ENCODE measurements at regions not wholly inside any gene's neighbourhood (a gene's known extent, or its start where the extent isn't known, plus 50 kb on each side); places are given as distances from the start of the nearest gene placed in this dataset.

DNA sequence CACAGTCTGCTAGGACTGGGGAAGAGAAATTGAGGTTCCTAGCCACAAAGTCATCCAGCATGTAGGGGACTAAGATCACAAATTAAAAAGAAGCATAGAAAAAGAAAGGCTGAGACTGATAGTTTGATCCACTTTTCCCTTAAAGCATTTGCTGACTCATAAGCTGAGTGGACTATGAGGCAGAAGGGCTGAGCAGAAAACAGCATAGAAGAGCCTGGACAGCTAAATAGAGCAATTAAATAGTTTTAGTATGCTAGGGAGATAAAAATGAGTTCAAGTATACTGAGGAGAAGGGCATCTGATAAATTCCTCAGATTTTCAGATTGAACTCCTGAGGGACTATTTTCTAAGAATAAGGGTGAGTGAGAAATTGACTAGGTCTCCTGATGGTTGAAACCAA lies 155.9 kb upstream of the EGR2 start:
- DNase-seq (ENCODE audit: low read depth) (no peak), FAIRE-seq (no peak)
- H3K36me3 ChIP-seq (ENCODE audit: control insufficient read depth, insufficient read depth, low read length) = no peaks in the 10 kb centered on the region
- H3K4me3 ChIP-seq (ENCODE audit: low read depth, low read length) = no peak overlapping the region
- TF ChIP-seq, protein P1, sequence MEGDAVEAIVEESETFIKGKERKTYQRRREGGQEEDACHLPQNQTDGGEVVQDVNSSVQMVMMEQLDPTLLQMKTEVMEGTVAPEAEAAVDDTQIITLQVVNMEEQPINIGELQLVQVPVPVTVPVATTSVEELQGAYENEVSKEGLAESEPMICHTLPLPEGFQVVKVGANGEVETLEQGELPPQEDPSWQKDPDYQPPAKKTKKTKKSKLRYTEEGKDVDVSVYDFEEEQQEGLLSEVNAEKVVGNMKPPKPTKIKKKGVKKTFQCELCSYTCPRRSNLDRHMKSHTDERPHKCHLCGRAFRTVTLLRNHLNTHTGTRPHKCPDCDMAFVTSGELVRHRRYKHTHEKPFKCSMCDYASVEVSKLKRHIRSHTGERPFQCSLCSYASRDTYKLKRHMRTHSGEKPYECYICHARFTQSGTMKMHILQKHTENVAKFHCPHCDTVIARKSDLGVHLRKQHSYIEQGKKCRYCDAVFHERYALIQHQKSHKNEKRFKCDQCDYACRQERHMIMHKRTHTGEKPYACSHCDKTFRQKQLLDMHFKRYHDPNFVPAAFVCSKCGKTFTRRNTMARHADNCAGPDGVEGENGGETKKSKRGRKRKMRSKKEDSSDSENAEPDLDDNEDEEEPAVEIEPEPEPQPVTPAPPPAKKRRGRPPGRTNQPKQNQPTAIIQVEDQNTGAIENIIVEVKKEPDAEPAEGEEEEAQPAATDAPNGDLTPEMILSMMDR (IDR thresholded peaks at IDR 0.05; ENCODE audit: insufficient read depth, low read length, severe bottlenecking) = no peak
- H3K27me3 ChIP-seq (ENCODE audit: control insufficient read depth, insufficient read depth, low read length) = no peaks in the 10 kb centered on the region

DNA sequence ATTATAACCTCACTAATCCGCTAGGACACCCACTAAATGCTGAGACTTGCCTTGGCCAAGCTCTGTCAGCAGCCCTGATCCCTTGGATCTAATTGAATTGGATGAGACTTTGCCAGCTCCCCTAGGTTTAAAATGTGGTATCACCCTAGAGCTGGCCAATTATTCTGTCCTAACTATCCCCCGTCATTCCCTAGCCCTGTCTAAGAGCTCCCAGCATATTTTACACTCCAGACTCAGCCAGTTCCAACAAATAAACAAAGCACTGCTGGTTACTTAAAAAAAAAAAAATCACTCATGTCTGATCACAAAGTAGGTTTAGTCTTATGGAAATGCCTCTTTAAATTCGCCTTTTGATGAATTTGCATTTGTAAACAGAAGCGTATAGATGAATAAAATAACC lies 147.9 kb upstream of the EGR2 start:
- FAIRE-seq (no peak), DNase-seq (ENCODE audit: low read depth) (no peak)
- TF ChIP-seq, protein P1 (IDR thresholded peaks at IDR 0.05; ENCODE audit: insufficient read depth, low read length, severe bottlenecking) = no peak
- Histone ChIP-seq H3K36me3 (ENCODE audit: control insufficient read depth, insufficient read depth, low read length) (no peaks in the 10 kb centered on the region), H3K4me3 (ENCODE audit: low read depth, low read length) (no peak overlapping the region), H3K27me3 (ENCODE audit: control insufficient read depth, insufficient read depth, low read length) (no peaks in the 10 kb centered on the region)

DNA sequence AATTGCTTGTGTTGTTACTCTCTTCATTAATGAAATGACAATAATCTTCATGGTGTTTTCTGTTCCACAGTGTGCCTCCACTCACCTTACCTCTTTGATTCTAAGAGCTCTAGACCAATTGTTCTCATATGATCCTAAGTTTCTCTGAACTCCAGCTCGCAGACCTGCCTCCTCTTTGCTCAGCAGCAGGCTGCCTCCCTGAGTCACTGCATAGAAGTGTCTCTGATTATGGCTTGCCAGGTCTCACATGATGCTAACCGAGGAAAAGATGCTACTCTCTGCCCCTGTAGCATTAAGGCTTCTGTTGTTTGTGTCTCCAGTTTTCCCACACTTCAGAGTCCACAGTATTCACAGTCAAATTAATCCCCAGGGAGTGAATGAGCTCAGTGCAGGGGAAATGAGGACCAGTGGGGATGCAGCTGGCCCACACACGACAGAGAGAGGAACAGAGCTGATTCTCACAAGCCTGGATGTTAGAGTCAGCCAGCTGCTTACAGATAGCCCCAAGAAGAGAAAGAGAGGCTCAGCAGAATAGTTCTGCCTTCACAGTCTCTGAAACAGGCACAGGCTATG lies 145.9 kb upstream of the EGR2 start:
- no peaks in the 10 kb centered on the region for H3K36me3 ChIP-seq (ENCODE audit: control insufficient read depth, insufficient read depth, low read length)
- H3K4me3 ChIP-seq (ENCODE audit: low read depth, low read length) = no peak overlapping the region
- TF ChIP-seq, protein P1 (IDR thresholded peaks at IDR 0.05; ENCODE audit: insufficient read depth, low read length, severe bottlenecking) = no peak
- no peaks in the 10 kb centered on the region for H3K27me3 ChIP-seq (ENCODE audit: control insufficient read depth, insufficient read depth, low read length)
- FAIRE-seq = no peak
- DNase-seq (ENCODE audit: low read depth) = no peak

DNA sequence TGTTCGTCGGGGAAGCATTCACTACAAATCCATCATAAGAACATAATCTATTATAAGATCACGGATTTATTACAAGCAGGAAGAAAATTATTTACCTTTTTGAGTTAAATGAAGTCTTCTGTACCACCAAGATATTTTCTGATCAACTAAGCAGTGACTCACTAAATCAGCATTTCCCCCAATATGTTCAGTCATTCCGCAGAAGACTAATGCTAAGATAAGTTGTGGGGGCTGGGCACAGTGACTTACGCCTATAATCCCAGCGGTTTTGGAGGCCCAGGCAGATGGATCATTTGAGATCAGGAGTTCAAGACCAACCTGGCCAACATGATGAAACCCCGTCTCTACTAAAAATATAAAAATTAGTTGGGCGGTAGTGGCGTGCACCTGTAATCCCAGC lies 144.2 kb upstream of the EGR2 start:
- no peak for DNase-seq (ENCODE audit: low read depth)
- Histone ChIP-seq H3K27me3 (ENCODE audit: control insufficient read depth, insufficient read depth, low read length) (no peaks in the 10 kb centered on the region), H3K4me3 (ENCODE audit: low read depth, low read length) (no peak overlapping the region), H3K36me3 (ENCODE audit: control insufficient read depth, insufficient read depth, low read length) (no peaks in the 10 kb centered on the region)
- FAIRE-seq = no peak
- TF ChIP-seq, protein P1 (IDR thresholded peaks at IDR 0.05; ENCODE audit: insufficient read depth, low read length, severe bottlenecking) = no peak

DNA sequence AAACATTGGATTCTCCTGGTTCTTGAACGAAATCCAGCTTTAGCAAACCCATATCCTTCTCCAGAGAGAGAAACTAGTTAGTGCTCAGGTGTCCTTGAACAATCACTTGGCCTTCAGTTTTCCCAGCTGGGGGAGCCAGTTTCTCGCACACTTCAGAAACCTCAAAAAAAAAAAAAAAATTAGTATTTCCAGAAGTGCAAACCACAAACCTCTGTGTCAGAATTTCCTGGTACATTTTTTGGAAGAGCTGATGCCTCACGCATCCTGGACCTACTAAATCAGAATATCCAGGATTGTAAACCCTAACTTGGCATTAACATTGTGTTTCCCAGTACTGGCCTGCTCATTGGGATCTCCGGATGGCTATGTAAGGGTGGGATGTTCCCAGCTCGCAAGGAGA lies 143.4 kb upstream of the EGR2 start:
- no peaks in the 10 kb centered on the region for H3K27me3 ChIP-seq (ENCODE audit: control insufficient read depth, insufficient read depth, low read length)
- H3K36me3 ChIP-seq (ENCODE audit: control insufficient read depth, insufficient read depth, low read length) = no peaks in the 10 kb centered on the region
- DNase-seq (ENCODE audit: low read depth) (no peak), FAIRE-seq (no peak)
- TF ChIP-seq, protein P1 (IDR thresholded peaks at IDR 0.05; ENCODE audit: insufficient read depth, low read length, severe bottlenecking) = no peak
- no peak overlapping the region for H3K4me3 ChIP-seq (ENCODE audit: low read depth, low read length)

DNA sequence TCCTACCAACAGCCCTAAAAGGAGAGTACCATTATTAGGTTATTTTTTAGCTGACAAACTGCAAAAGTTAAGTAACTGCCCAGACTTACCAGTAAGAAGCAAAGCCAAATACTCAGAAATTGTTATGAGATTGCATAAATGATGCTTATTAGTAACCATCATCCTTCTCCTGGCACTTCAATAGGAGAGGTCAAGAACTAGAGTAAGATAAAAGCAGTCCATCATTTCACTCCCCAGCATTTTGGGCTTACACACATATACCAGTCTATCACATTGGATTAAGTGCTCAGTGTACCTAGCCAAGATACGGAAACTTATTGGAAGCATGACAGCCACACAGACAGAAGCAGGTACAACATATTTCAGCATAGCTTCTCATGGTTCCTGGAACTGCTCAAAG lies 142.8 kb upstream of the EGR2 start:
- Histone ChIP-seq H3K4me3 (ENCODE audit: low read depth, low read length) (no peak overlapping the region), H3K27me3 (ENCODE audit: control insufficient read depth, insufficient read depth, low read length) (no peaks in the 10 kb centered on the region), H3K36me3 (ENCODE audit: control insufficient read depth, insufficient read depth, low read length) (no peaks in the 10 kb centered on the region)
- FAIRE-seq (no peak), DNase-seq (ENCODE audit: low read depth) (no peak)
- TF ChIP-seq, protein P1 (IDR thresholded peaks at IDR 0.05; ENCODE audit: insufficient read depth, low read length, severe bottlenecking) = no peak
